HG02588 (cell line): ENCODE measurements at regions not wholly inside any gene's neighbourhood (a gene's known extent, or its start where the extent isn't known, plus 50 kb on each side); places are given as distances from the start of the nearest gene placed in this dataset.

ENCODE experiments used
- ATAC-seq: cut with Tn5 transposase; IDR thresholded peaks from one replicate; pipeline ENCODE4 v1.9.1; 2021; ENCODE audit warnings: mild to moderate bottlenecking, moderate library complexity; ENCODE audit not compliant: unreplicated experiment

DNA sequence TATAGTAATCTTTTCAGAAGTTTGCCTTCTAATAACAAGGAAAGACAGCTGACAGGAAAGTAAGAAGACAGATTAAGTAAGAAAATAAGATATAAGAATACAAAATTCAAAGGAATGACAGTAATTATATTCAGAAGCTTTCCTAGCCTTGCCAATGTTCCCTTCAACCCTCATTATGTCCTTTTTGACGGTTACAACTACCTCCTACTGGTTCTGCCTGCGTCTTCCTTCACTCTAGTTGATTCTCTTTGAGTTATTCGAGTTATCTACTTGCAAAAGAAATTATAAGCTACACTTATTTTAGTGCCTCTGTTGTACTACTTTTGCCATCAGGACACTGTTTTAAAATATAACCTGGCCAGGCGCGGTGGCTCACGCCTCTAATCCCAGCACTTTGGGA lies 218.9 kb upstream of the GYPC start:
- no peak for ATAC-seq

DNA sequence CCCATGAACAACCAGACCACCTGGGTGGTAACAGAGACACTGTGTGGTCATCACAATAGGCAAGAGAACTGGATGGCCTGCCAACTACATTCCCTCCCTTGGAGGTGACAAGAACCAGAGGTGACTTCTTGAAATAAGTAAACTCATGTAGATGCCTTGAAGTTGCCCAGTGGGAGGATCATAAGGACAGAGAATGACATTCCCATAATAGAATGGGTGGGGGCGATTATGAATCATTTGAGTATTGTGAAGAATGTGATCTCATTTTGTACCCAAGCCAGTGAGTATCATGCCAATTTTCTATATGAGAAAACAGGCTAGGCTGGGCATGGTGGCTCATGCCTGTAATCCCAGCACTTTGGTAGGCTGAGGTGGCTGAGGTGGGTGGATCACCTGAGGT lies 211.4 kb upstream of the GYPC start:
- ATAC-seq: no peak

DNA sequence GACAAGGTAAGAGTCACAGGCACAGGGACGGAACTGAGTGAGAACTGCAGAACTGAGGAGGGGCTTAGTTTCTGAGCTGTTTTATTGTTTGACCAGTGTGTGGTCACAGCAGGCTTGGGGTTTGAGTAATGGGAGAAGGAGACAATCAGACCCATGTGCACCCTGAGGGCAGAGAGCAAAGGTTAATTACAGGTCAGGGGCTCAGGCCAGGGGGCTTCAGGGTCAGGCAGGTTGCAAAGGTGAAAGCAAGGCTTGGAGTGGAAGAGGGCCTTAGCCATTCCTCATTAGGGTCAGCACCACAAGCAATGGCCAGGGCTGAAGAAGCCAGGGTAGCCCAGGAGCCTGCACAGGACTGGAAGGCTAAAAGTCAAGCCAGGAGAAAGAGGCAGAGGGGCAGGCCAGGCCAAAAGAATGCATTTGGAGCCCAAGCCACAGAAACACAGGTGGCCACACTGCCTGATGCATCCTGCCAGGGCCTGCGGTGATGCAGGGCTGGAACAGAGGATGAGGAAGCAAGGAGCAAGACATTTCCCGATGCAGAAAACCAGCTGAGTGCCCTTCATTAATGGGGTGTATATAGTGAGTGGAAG lies 209.8 kb upstream of the GYPC start:
- no peak for ATAC-seq

DNA sequence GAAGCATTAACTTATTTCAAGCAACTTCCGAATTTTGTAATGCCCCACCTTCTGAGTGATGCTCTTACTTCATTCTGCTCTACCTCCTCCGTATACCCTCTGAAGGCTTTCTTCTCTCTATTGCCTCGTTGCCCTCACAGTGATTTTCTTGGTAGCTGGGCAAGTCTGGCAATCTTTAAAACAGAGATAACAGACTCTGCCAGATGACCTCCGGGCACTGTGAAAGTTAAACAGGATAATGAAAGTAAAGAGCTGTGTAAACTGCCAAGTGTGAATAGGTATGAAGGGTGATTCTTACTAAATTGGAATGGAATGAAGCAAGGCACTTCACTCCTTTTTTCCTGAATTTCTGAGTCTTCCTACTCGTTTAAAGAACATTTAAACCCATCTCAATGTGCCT lies 207.3 kb upstream of the GYPC start:
- no peak for ATAC-seq

DNA sequence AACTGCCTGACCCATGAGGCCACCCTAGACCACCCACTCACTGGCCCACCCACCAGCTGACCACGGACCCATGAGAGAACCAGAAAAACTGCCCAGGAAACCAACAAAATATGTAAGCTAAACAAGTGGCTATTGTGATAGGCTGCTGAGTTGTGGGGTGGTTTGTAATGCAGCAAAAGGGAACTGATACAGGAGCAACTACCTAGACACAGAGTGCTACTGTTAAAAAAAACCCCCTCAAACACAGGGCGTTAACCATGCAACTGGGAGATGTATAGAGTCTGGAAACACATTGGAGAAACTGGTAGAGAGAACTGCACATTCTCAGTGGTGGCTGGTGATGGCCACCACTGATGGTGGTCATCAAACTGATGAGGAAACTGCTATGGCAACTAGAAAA lies 206.3 kb upstream of the GYPC start:
- peak; percentile 98 for ATAC-seq

DNA sequence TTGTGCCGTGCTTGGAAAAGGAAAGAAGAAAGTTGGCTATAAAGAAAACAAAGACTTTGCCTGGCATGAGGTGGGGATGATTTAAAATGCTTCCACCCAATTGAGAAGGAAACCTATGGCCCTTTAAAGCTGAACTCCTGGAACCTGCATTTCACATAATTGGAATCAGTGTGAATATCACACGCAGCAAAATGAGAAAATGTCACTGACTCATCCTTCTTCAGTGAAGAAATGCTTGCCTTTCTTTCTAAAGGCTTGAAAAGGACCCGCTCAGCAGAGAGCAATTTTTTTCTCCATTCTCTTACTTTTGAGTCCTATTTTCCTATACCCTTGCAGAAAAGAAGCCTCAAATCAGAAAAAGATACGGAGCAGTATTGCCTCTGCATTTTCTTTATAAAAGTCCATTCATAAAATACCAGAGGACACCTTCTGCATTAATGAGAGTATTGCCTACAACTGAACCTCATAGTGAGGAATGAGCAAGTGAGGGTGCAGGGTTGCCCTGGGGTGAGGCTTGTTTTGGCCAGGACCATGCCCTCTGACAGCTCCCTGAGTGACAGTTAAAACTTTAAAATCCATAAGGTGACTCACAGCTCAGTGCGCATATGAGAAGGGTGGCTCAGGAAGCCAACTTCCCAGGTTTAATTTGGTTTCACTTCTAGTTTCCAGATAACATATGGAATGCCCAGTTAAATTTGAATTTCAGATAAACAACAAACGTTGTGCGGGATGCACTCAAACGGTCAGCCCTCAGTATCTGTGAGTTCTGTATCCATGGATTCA lies 191.9 kb upstream of the GYPC start:
- ATAC-seq: no peak

DNA sequence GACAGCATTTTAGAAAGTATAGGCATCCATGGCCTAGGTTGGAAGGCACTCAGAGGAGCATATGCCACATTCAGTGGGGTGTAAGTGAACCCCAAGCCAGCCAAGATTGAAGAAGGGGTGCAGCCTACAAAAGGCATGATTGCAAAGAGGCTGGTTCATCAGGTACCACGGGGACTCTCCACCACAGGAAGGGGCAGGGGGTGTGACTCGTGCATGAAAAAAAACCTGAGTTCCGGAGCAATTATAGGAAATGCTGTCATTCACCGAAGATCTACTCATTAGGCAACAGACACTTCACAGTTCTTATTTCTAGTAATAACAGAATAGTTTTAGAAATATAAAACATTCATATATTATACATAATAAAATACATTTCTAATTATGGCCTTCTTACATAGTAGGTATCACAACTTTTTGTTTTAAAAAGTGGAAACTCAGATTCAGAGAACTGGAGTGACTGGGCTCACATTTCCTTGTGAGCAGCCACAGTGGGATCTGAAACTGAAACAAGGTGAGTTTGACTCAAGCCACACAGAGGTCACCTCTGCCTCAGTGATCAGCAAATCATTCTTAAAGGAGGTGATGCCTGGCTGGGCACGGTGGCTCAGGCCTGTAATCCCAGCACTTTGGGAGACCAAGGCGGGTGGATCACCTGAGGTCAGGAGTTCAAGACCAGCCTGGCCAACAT lies 188.4 kb upstream of the GYPC start:
- ATAC-seq: peak; percentile 95

DNA sequence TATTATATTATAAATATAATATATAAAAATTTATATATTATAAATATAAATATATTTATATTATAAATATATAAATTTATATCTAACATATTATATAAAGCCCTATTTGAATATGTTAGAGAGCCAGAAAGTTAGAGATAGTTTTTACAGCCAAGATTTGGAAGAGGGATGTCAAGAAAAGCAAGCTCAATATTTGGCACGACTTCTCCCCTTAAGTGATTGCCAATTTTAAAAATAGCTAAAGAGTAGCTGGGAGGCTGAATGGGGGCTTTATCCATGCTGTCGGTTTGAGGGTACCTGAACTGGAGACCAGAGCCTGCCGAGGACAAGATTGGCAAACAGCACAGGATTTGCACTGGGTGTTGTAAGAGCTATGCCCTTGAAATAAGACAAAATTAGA lies 180.9 kb upstream of the GYPC start:
- ATAC-seq: no peak

DNA sequence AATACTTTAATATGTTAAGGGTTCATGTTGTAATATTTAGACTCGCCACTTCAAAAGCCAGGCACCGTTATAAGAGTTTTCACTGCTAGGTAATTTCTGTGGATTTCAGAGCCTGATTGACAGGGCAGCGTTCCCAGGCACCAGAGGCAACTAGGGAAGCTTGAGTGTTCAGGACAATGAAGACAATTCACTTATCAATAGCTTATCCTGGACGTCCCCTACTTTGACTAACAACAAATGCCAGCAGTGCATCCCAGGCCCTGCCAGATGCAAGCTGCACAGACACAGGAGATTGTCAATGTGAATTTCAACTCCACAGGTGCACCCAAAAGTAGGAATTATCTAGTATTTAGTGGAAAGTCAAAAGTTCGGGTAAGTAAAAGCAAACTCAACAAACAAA lies 179.3 kb upstream of the GYPC start:
- no peak for ATAC-seq

DNA sequence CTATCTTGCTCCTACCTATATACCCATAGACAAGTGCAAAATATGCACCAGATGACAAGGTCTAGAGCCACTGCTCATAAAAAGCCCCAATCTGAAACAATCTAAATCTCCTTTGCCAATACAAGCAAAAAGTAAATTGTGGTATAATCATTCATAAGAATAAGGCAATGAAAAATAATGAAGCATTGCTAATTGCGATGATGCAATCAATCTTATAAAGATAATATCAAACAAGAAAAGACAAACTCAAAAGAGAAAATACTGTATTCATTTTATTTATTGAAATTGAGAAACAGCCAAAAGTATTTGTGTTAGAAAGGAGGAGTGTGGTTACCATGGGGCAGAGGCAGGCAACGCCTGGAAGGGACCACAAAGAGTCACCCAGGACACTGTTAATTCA lies 175.9 kb upstream of the GYPC start:
- ATAC-seq: no peak

DNA sequence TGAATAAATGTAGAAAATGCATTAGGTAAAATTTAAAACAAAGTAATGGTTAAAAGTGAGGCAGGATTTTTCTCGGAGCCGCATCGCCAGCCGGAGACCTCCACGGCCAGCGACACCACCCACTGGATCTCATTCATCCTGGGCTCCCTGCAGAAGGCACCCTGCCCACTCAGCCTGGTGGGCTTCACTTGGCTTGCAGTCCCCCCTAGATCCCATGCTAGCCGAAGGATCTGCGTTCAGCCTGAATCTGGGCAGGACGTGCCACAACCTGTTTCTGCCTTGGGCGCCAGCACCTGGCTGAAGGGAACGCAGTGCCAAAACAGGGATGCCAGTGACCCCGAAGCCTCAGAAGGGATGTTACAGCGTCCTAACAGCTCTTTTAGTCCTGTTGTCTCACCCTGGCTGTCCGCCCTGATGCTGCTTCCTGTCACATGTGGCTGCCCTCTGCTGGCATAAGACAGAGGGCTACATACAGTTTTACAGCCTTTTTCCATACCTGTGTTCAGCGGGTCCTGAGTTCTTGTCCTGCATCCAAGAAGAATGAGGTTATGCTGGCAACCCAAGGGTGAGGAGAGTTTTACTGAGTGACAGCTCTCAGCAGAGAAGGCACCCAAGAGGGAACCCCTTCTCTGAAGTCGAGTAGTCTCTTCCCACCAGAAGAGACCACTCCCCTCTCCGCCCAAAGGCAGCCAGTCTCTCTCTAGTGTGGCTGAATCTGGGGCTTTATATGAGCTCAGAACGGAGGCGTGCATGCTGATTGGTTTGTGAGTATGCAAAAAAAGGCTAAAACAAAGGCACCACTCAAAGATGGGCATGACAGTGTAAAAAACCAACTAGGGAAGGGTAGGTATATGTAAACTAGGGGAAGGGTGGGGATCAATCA lies 173.1 kb upstream of the GYPC start:
- no peak for ATAC-seq

DNA sequence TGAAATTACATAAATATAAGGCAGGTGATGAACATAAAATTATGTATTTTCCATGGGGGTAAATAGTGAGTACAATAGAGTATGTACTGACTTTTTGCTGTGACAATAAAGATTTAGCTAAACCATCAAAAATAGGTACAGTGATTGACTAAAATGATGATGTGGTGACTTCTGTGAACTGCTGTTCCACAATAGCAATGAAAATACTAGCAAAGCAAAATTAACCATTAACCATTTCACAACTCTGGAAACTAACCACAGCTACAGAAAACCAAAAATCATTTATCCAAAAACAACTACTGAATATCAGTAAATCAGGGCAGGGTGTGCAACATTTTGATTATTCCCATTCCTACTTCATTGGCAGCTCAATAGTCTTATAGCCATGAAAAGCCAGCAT lies 161.4 kb upstream of the GYPC start:
- ATAC-seq: no peak

DNA sequence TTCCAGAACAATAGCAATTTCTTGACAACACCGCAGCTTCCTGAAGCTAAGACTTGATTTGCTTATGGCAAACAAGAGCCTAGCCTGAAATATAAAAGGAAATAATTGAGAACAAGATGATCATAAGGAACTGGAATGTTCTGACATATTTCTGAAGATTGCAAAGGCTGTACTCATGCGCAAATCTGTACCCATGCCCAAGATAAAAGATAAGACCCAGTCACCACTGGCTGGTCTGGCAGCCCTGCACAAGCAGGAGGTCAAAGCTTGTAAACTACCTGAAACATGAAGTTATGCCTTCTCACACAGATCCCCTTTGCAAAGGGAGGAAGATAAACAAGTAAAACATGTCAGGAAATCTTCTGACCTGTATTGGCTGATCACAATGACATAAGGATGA lies 160.8 kb upstream of the GYPC start:
- no peak for ATAC-seq

DNA sequence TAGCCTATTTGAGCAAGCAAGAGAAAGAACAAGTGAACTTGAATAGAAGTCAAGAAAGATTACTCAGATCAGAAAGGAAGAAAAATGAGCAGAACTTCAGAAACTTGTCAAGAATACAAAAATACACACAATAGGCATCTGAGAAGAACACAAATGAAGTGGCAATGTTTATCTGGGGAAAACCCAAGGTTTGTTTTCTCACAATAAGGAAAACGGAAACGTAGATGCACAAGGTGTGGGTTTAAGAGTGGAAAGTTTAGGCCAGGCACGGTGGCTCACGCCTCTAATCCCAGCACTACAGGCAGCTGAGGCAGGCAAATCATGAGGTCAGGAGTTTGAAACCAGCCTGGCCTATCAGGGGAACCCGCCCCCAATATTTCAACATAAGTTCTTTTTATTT lies 159.5 kb upstream of the GYPC start:
- ATAC-seq: peak; percentile 98

DNA sequence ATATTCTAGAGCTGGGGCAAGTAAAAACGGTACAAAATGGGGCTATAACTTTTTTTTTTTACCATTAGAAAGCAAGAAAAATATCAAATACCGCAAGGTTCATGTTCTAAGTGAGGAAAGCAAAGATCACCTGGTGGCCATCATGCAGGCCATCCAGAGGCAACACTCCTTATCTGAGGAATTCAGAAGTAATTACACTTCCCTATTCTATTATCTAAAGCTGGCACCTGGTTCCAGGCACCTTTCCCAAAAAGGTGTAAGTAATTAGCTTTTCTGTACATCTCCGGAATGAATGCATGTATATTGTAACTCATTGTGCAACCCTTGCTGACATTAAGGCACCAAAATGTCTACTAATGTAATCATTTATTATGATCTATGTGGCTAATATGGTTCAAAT lies 152.5 kb upstream of the GYPC start:
- ATAC-seq: no peak

DNA sequence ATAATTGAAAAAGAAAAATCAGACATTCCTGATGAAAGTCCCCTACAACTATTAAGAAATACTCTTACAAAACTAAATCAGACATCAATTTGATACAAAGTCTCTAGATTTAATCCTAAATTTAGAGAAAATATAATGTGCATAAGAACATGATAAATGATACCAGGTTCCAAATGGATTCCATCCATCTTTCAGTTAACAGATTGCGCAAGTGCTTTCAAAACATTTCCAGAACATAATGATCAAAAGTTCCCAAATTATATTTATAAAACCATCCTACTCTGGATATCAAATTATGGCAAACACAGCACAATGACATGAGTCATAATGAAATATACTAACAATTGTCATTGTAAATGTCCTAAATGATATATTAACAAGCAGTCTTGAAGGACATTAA lies 151.0 kb upstream of the GYPC start:
- ATAC-seq: no peak

DNA sequence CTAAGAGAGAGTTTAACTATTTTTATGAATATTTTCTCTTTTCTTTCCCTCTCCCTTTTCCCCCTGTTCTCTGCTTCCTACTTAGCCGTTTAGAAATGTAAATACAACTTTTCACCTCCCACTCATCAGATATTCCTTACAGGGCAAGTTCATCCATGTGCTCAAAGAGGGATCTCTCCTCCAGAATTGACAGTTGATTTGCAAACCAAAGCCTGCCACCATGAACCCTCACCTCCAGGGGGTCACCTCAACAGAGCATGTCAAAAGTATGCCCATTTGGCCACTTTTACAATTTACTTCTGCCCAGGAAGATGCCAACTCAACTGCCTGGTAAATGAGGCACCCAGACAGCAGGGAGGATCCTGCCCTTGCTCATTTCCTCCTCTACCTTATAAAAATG lies 149.2 kb upstream of the GYPC start:
- ATAC-seq: no peak

DNA sequence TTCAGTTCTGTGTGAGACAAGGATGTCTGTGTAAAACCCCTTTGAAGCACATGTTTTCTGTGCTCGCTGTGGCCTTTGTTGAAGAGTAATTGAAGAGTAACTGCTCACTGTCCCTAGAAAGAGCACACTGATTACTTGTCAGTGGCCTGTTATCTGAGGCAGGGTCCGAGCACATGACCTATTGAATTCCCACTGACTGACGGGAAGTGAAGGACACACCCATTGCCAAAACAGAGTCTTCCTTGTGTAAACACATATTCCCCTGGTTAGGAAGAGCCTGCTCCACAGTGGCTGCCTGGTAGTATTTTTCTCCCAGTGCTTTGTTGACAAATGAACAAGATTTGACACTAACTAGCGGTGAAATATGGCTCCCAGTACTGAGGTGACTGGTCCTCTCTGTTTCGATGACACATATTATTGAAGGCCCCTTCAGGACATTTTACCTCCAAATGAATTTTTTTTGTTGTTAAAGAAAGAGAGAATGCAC lies 148.5 kb upstream of the GYPC start:
- ATAC-seq: no peak

DNA sequence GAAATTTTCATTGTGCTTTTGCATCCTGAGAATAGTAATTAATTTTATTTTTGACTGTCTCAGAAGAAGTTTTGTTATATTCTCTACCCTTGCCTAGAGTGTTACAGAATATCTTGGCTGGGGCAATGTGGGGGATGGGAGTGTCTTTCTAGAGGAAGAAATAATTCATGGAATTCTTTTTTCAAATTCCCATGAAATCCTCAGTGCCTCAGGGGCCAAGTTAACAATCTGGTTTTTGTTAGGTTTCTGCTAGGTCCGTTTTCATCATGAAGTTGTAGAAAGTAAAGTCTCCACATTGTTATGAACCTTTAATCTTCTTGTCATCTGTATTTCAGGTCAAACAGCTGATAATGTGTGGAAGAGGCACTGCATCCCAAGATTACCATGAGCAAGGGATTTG lies 145.6 kb upstream of the GYPC start:
- ATAC-seq: no peak

DNA sequence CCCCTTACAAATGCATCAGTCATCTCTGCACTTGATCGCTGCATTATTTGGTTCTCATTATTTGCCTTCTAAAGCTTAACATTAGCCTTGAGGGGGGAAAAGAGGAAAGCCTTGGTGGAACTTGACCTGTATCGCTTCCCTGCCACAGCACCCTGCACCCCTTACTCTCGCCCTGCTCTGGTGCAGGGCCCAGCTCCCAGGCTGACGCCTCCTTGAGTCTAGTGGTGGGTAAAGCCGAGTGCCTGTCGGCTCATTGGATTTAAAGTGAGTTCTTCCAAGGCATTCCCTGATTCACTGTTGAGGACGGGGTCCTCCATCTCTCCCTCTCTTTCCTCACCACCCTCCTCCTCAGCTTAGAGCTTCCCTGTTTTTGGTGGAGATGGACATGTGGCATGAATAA lies 145.0 kb upstream of the GYPC start:
- no peak for ATAC-seq

DNA sequence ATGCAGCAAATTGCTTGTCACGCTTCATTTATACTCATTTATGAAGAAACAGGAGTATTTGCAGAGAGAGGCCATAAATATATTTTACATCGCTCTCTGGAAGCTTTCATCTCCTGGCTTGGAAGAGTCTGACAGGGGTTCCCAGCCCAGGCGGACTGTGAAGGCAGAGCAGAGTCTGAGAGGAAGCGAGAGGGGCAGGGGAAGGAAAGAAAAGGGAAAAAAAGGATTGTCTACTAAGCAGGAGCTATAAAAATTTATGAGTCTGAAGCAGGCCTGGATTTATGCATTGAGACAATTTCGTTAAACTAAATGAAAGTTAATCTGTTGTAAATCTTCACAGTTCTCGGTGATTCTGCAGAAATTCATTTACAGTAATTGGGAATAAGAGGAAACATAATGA lies 143.9 kb upstream of the GYPC start:
- no peak for ATAC-seq
